ENCODE measurements at regions not wholly inside any gene's neighbourhood (a gene's known extent, or its start where the extent isn't known, plus 50 kb on each side); places are given as distances from the start of the nearest gene placed in this dataset.
"Not testable (repeated sequence)": the region's sequence is repeated elsewhere in the genome, so short reads cannot be mapped to it uniquely, and the experiment has no call there.

- no peak for DNase-seq (ENCODE audit: low read depth)
Observed at GRCh38 chr1:30148676-30149075, 574.7 kb downstream of the MATN1 start.

GRCh38 chr1:30147188-30147587 lies 576.2 kb downstream of the MATN1 start:
- DNase-seq (ENCODE audit: low read depth): no peak

- no peak for DNase-seq (ENCODE audit: low read depth)
Observed at GRCh38 chr1:30146448-30146847, 576.9 kb downstream of the MATN1 start.

- no peak for DNase-seq (ENCODE audit: low read depth)
Observed at GRCh38 chr1:30145723-30146303, 577.6 kb downstream of the MATN1 start.

- no peak for DNase-seq (ENCODE audit: low read depth)
Observed at GRCh38 chr1:30144831-30145230, 578.6 kb downstream of the MATN1 start.

GRCh38 chr1:30143517-30143916 lies 579.9 kb downstream of the MATN1 start:
- no peak for DNase-seq (ENCODE audit: low read depth)

GRCh38 chr1:30140566-30140965 lies 582.8 kb downstream of the MATN1 start:
- no peak for DNase-seq (ENCODE audit: low read depth)

GRCh38 chr1:30138891-30139290 lies 584.5 kb downstream of the MATN1 start:
- no peak for DNase-seq (ENCODE audit: low read depth)

GRCh38 chr1:30137001-30137400 lies 586.4 kb downstream of the MATN1 start:
- no peak for DNase-seq (ENCODE audit: low read depth)

- DNase-seq (ENCODE audit: low read depth): no peak
Observed at GRCh38 chr1:30135698-30136097, 587.7 kb downstream of the MATN1 start.

- no peak for DNase-seq (ENCODE audit: low read depth)
Observed at GRCh38 chr1:30134466-30135217, 588.7 kb downstream of the MATN1 start.

GRCh38 chr1:30133414-30134055 lies 589.9 kb downstream of the MATN1 start:
- no peak for DNase-seq (ENCODE audit: low read depth)

GRCh38 chr1:30132602-30133286 lies 590.6 kb downstream of the MATN1 start:
- DNase-seq (ENCODE audit: low read depth): no peak

GRCh38 chr1:30130566-30130965 lies 592.8 kb downstream of the MATN1 start:
- DNase-seq (ENCODE audit: low read depth): not testable (repeated sequence)

GRCh38 chr1:30130099-30130498 lies 593.3 kb downstream of the MATN1 start:
- no peak for DNase-seq (ENCODE audit: low read depth)

- DNase-seq (ENCODE audit: low read depth): no peak
Observed at GRCh38 chr1:30129421-30130055, 593.8 kb downstream of the MATN1 start.

- no peak for DNase-seq (ENCODE audit: low read depth)
Observed at GRCh38 chr1:30129001-30129408, 594.4 kb downstream of the MATN1 start.

GRCh38 chr1:30126848-30127247 lies 596.5 kb downstream of the MATN1 start:
- no peak for DNase-seq (ENCODE audit: low read depth)

GRCh38 chr1:30125821-30126170 lies 597.6 kb downstream of the MATN1 start:
- no peak for DNase-seq (ENCODE audit: low read depth)

GRCh38 chr1:30125021-30125820 lies 598.2 kb downstream of the MATN1 start:
- DNase-seq (ENCODE audit: low read depth): no peak

- DNase-seq (ENCODE audit: low read depth): no peak
Observed at GRCh38 chr1:30123896-30124295, 599.5 kb downstream of the MATN1 start.

- no peak for DNase-seq (ENCODE audit: low read depth)
Observed at GRCh38 chr1:30123036-30123435, 600.3 kb downstream of the MATN1 start.
